Esophagus muscularis mucosa (tissue), 4 donors: ENCODE measurements at regions not wholly inside any gene's neighbourhood (a gene's known extent, or its start where the extent isn't known, plus 50 kb on each side); places are given as distances from the start of the nearest gene placed in this dataset.

Experiments used
- DNase-seq: peaks from one replicate; pipeline ENCODE4 v3.0.0-alpha.2; 2017; ENCODE audit errors: extremely low spot score
- H3K27ac ChIP-seq, 4 donors: fragments of 200-600 bp; sonication (generic); replicated peaks in 1 of 4; 1 replicate in 3 of 4; 2 replicates in 1 of 4; pipeline ENCODE4 v1.5.1; 2016 to 2019; ENCODE audit warnings: mild to moderate bottlenecking in 1 of 4
- H3K27me3 ChIP-seq, 4 donors: fragments of 200-600 bp; sonication (generic); one replicate each; pipeline versions ENCODE4 v1.5.1 to v1.6.0; 2016 to 2019
- H3K36me3 ChIP-seq, 4 donors: fragments of 200-600 bp; sonication (generic); one replicate each; pipeline ENCODE4 v1.5.1; 2016 to 2019
- H3K4me1 ChIP-seq, 4 donors: fragments of 200-600 bp; sonication (generic); one replicate each; pipeline ENCODE4 v1.5.1; 2016 to 2019
- H3K4me3 ChIP-seq, 4 donors: fragments of 200-600 bp; sonication (generic); 1 replicate in 2 of 4; 2 replicates in 2 of 4; pipeline ENCODE4 v1.5.1; 2016 to 2019; ENCODE audit warnings: mild to moderate bottlenecking in 4 of 4, moderate library complexity in 1 of 4
- H3K9me3 ChIP-seq, 4 donors: fragments of 200-600 bp; sonication (generic); 1 replicate in 3 of 4; 2 replicates in 1 of 4; pipeline ENCODE4 v1.5.1; 2016 to 2019
- CTCF ChIP-seq, 3 experiments: fragments of 200-600 bp in 2 of 3; fragments of 450-650 bp in 1 of 3; sonication (generic) in 2 of 3; IDR thresholded peaks; one replicate each; pipeline ENCODE4 v1.5.1; 2017 to 2019; ENCODE audit warnings: antibody characterized with exemption in 3 of 3, mild to moderate bottlenecking in 2 of 3, moderate library complexity in 1 of 3
- EP300 ChIP-seq: sonication (generic); formaldehyde crosslinking; IDR thresholded peaks from one replicate; pipeline ENCODE4 v1.6.1; 2017; ENCODE audit warnings: antibody characterized with exemption
- POLR2A ChIP-seq: fragments of 450-650 bp; IDR thresholded peaks from one replicate; pipeline ENCODE4 v1.6.1; 2017; ENCODE audit warnings: antibody characterized with exemption, moderate library complexity, mild to moderate bottlenecking, low read depth
- POLR2AphosphoS5 ChIP-seq, 2 donors: sonication (generic); formaldehyde crosslinking; IDR thresholded peaks; one replicate each; pipeline ENCODE4 v1.6.1; 2017; ENCODE audit warnings: antibody characterized with exemption in 2 of 2
- WGBS: methylation state at CpG from one replicate; pipeline ENCODE4 v1.1.5; 2018; 5-methylcytosine and 5-hydroxymethylcytosine counted together
- intact Hi-C: fragments of 100-400 bp; cut with DNase I; formaldehyde crosslinking; loops from one replicate; pipeline ENCODE4 v1.15.1; 2023

GRCh38 chr5:96284727-96285389, 148.2 kb downstream of the PCSK1 start:
- intact Hi-C loops: no loop called here

GRCh38 chr5:96283589-96283988, 149.5 kb downstream of the PCSK1 start:
- intact Hi-C loops: no loop called here
- Histone ChIP-seq H3K27ac (no peak overlapping the region), H3K4me1 (no peaks in the 10 kb centered on the region), H3K36me3 (no peaks in the 10 kb centered on the region), H3K4me3 (no peak overlapping the region), H3K9me3 (no peaks in the 10 kb centered on the region), H3K27me3 (no peaks in the 10 kb centered on the region)
- TF ChIP-seq EP300 (no peak), POLR2A (no peak), CTCF (IDR thresholded peaks at IDR 0.05) (no peak)
- WGBS: 33% methylated on average over 5 of the region's 5 CpGs
- no peak for DNase-seq

More at GRCh38 chr5:96284727-96285389, 148.2 kb downstream of the PCSK1 start:
- Histone ChIP-seq H3K9me3 (no peaks in the 10 kb centered on the region), H3K27ac (no peak overlapping the region), H3K36me3 (no peaks in the 10 kb centered on the region), H3K4me3 (no peak overlapping the region), H3K27me3 (no peaks in the 10 kb centered on the region), H3K4me1 (no peaks in the 10 kb centered on the region)
- no peak for DNase-seq
- TF ChIP-seq EP300 (no peak), POLR2AphosphoS5 (IDR thresholded peaks at IDR 0.05) (no peak), POLR2A (no peak), CTCF (IDR thresholded peaks at IDR 0.05) (no peak)
- 92% methylated on average over 4 of the region's 4 CpGs for WGBS

GRCh38 chr5:96282020-96282419, 151.0 kb downstream of the PCSK1 start:
- Histone ChIP-seq H3K27me3 (no peaks in the 10 kb centered on the region), H3K4me1 (no peaks in the 10 kb centered on the region), H3K36me3 (no peaks in the 10 kb centered on the region), H3K4me3 (no peak overlapping the region), H3K9me3 (no peaks in the 10 kb centered on the region), H3K27ac (no peak overlapping the region)
- WGBS: 88% methylated on average over 8 of the region's 8 CpGs
- intact Hi-C loops: no loop called here
- no peak for DNase-seq
- TF ChIP-seq POLR2A: no peak

GRCh38 chr5:96280946-96281393, 152.1 kb downstream of the PCSK1 start:
- no peaks in the 10 kb centered on the region for H3K4me1 ChIP-seq
- no peaks in the 10 kb centered on the region for H3K36me3 ChIP-seq
- no peak for TF ChIP-seq EP300
- no peak for TF ChIP-seq POLR2AphosphoS5 (IDR thresholded peaks at IDR 0.05)
- no peak for TF ChIP-seq CTCF (IDR thresholded peaks at IDR 0.05)
- TF ChIP-seq POLR2A: no peak
- no peak for DNase-seq
- H3K9me3 ChIP-seq: no peaks in the 10 kb centered on the region
- intact Hi-C loops: no loop called here
- H3K27me3 ChIP-seq: no peaks in the 10 kb centered on the region
- WGBS: 75% methylated on average over 2 of the region's 2 CpGs
- H3K27ac ChIP-seq: no peak overlapping the region
- H3K4me3 ChIP-seq: no peak overlapping the region

- no peaks in the 10 kb centered on the region for H3K4me1 ChIP-seq
- no peaks in the 10 kb centered on the region for H3K27me3 ChIP-seq
- 86% methylated on average over 6 of the region's 6 CpGs for WGBS
- DNase-seq: no peak
- H3K36me3 ChIP-seq: no peaks in the 10 kb centered on the region
- no peak overlapping the region for H3K4me3 ChIP-seq
- intact Hi-C loops: no loop called here
- no peak overlapping the region for H3K27ac ChIP-seq
- no peak for TF ChIP-seq POLR2AphosphoS5 (IDR thresholded peaks at IDR 0.05)
- no peak for TF ChIP-seq POLR2A
- no peak for TF ChIP-seq EP300
- no peak for TF ChIP-seq CTCF (IDR thresholded peaks at IDR 0.05)
- no peaks in the 10 kb centered on the region for H3K9me3 ChIP-seq
Observed at GRCh38 chr5:96279801-96280542, 153.1 kb downstream of the PCSK1 start.
